ENCODE measurements at regions not wholly inside any gene's neighbourhood (a gene's known extent, or its start where the extent isn't known, plus 50 kb on each side); places are given as distances from the start of the nearest gene placed in this dataset.

DNA sequence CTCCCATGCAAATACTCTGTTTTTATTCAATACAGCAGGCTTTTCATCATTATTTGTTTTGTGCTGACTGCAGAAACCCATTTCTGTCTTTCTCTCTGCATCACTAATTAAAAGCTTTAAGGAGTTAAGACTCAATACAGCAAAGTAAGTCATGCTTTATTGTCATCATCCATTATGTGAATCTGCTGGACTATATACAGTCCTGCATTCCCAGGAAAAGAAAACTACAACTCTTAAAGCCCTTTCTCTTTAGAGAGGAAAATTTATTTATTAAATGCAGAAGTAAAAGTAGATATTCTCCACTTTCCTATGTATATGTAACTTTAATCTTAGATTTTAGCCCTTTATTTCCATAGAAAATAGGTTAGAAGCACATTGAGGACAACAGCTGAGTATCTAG lies 706.6 kb upstream of the RGMB start:
- TF ChIP-seq, protein P1, sequence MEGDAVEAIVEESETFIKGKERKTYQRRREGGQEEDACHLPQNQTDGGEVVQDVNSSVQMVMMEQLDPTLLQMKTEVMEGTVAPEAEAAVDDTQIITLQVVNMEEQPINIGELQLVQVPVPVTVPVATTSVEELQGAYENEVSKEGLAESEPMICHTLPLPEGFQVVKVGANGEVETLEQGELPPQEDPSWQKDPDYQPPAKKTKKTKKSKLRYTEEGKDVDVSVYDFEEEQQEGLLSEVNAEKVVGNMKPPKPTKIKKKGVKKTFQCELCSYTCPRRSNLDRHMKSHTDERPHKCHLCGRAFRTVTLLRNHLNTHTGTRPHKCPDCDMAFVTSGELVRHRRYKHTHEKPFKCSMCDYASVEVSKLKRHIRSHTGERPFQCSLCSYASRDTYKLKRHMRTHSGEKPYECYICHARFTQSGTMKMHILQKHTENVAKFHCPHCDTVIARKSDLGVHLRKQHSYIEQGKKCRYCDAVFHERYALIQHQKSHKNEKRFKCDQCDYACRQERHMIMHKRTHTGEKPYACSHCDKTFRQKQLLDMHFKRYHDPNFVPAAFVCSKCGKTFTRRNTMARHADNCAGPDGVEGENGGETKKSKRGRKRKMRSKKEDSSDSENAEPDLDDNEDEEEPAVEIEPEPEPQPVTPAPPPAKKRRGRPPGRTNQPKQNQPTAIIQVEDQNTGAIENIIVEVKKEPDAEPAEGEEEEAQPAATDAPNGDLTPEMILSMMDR (IDR thresholded peaks at IDR 0.05) = no peak

- TF ChIP-seq, protein P1 (IDR thresholded peaks at IDR 0.05) = no peak
Observed at GRCh38 chr5:98069876-98070512, 703.5 kb upstream of the RGMB start.

- TF ChIP-seq, protein P1 (IDR thresholded peaks at IDR 0.05) = no peak
Observed at GRCh38 chr5:98072921-98073320, 700.5 kb upstream of the RGMB start.

DNA sequence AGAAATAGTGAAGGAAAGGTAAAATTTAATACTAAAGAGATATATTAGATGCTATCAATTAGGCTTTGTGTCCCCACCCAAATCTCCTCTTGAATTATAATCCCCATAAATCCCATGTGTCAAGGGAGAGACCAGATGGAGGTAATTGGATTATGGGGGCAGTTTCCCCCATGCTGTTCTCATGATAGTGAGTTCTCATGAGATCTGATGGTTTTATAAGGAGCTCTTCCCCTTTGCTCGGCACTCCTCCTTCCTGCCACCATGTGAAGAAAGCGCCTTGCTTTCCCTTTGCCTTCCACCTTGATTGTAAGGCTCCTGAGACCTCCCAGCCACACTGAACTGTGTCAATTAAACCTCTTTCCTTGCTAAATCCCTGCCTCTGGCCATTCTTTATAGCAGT lies 697.0 kb upstream of the RGMB start:
- TF ChIP-seq, protein P1 (IDR thresholded peaks at IDR 0.05) = no peak

DNA sequence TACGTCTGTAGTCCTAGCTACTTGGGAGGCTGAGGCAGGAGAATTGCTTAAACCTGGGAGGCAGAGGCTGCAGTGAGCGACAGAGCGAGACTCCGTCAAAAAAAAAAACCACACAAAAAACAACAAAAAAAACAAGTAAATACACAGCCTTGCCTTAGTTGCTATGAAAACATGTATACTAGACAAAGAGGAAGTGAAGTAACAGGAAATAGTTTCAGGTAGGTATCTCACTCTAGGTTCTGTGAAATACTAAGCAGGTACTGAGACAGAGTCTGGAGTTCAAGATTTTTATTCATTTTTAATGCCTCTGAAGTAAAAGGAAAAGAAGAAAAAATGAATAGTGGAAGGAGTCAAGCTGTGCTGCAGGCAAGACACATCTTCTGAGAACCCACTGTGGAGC lies 687.9 kb upstream of the RGMB start:
- TF ChIP-seq, protein P1 (IDR thresholded peaks at IDR 0.05) = no peak

DNA sequence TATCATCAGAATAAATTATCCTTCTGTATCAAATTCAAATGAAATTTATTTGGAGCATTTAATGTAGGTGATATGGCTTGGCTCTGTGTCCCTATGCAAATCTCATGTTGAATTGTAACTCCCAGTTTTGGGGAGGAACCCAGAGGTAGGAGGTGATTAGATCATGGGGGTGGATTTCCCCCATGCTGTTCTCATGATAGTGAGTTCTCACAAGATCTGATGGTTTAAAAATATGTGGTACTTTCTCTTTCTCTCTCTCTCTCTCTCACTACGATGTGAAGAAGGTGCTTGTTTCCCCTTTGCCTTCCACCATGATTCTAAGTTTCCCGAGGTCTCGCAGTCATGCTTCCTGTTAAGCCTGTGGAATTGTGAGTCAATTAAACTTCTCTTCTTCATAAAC lies 678.4 kb upstream of the RGMB start:
- TF ChIP-seq, protein P1 (IDR thresholded peaks at IDR 0.05) = no peak

- TF ChIP-seq, protein P1 (IDR thresholded peaks at IDR 0.05) = no peak
Observed at GRCh38 chr5:98096155-98096554, 677.3 kb upstream of the RGMB start.
